Skeletal muscle satellite cell (primary cell): ENCODE measurements at regions not wholly inside any gene's neighbourhood (a gene's known extent, or its start where the extent isn't known, plus 50 kb on each side); places are given as distances from the start of the nearest gene placed in this dataset.
"Not testable (repeated sequence)": the region's sequence is repeated elsewhere in the genome, so short reads cannot be mapped to it uniquely, and the experiment has no call there.

Experiments
- H3K27me3 ChIP-seq: 2 replicates; pipeline ENCODE4 v1.7.0; 2013; ENCODE audit warnings: low read length; ENCODE audit not compliant: control insufficient read depth, insufficient read depth
- H3K36me3 ChIP-seq: 2 replicates; pipeline ENCODE4 v1.7.0; 2013; ENCODE audit warnings: mild to moderate bottlenecking, control low read depth, low read length; ENCODE audit not compliant: insufficient read depth
- H3K4me1 ChIP-seq: 2 replicates; pipeline ENCODE4 v1.7.0; 2013; ENCODE audit warnings: low read length; ENCODE audit not compliant: control insufficient read depth, insufficient read depth
- H3K4me2 ChIP-seq: 2 replicates; pipeline ENCODE4 v1.7.0; 2013; ENCODE audit warnings: mild to moderate bottlenecking, low read length
- H3K4me3 ChIP-seq: 2 replicates; pipeline ENCODE4 v1.7.0; 2013; ENCODE audit warnings: low read length
- H3K9ac ChIP-seq: 2 replicates; pipeline ENCODE4 v1.7.0; 2013; ENCODE audit warnings: mild to moderate bottlenecking, low read depth, low read length, moderate library complexity
- H3K9me3 ChIP-seq: replicated peaks from 2 replicates; pipeline ENCODE4 v1.7.0; 2013; ENCODE audit warnings: mild to moderate bottlenecking, control low read depth, low read length

- no peak overlapping the region for H3K9ac ChIP-seq
- no peaks in the 10 kb centered on the region for H3K27me3 ChIP-seq
- H3K36me3 ChIP-seq: no peaks in the 10 kb centered on the region
- peaks cover 6% of the 10 kb centered on the region for H3K9me3 ChIP-seq
- H3K4me2 ChIP-seq: no peak overlapping the region
- no peak overlapping the region for H3K4me3 ChIP-seq
- H3K4me1 ChIP-seq: no peaks in the 10 kb centered on the region
Measured at GRCh38 chr1:30460661-30461060, 262.7 kb downstream of the MATN1 start.

DNA sequence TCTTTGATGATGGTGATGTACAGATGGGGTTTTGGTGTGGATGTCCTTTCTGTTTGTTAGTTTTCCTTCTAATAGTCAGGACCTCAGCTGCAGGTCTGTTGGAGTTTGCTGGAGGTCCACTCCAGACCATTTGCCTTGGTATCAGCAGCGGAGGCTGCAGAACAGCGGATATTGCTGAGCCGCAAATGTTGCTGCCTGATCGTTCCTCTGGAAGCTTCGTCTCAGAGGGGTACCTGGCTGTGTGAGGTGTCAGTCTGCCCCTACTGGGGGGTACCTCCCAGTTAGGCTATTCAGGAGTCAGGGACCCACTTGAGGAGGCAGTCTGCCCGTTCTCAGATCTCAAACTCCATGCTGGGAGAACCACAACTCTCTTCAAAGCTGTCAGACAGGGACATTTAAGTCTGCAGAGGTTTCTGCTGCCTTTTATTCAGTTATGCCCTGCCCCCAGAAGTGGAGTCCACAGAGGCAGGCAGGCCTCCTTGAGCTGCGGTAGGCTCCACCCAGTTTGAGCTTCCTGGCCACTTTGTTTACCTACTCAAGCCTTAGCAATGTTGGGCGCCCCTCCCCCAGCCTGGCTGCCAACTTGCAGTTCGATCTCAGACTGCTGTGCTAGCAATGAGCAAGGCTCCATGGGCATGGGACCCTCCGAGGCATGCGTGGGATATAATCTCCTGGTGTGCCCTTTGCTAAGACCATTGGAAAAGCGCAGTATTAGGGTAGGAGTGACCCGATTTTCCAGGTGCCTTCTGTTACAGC is 264.5 kb downstream of the MATN1 start:
- H3K4me1 ChIP-seq, H3K36me3 ChIP-seq, H3K9me3 ChIP-seq, H3K4me3 ChIP-seq, H3K4me2 ChIP-seq, H3K27me3 ChIP-seq, H3K9ac ChIP-seq: not testable (repeated sequence)

GRCh38 chr1:30452925-30453324 is 270.5 kb downstream of the MATN1 start:
- Histone ChIP-seq H3K27me3 (no peaks in the 10 kb centered on the region), H3K9ac (no peak overlapping the region), H3K4me1 (no peaks in the 10 kb centered on the region), H3K4me2 (no peak overlapping the region), H3K9me3 (no peaks in the 10 kb centered on the region), H3K36me3 (no peaks in the 10 kb centered on the region), H3K4me3 (no peak overlapping the region)

DNA sequence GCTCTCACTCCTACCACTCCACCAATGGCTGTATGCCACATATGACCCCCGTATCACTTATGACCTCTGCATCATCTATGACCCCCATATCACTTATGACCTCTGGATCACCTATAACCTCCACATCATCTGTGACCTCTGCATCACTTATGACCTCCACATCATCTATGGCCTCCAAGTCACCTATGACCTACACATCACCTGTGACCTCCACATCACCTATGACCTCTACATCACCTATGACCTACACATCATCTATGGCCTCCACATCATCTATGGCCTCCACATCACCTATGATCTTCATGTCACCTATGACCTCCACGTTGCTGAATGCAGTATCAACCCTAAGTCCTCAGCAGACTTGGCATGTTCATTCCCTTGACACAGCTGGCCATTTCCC is 271.2 kb downstream of the MATN1 start:
- H3K4me2 ChIP-seq: no peak overlapping the region
- H3K27me3 ChIP-seq: no peaks in the 10 kb centered on the region
- H3K9ac ChIP-seq: no peak overlapping the region
- H3K4me1 ChIP-seq: no peaks in the 10 kb centered on the region
- H3K36me3 ChIP-seq: no peaks in the 10 kb centered on the region
- no peaks in the 10 kb centered on the region for H3K9me3 ChIP-seq
- no peak overlapping the region for H3K4me3 ChIP-seq

GRCh38 chr1:30451532-30452125 is 271.8 kb downstream of the MATN1 start:
- Histone ChIP-seq H3K4me2 (no peak overlapping the region), H3K27me3 (no peaks in the 10 kb centered on the region), H3K4me3 (no peak overlapping the region), H3K9me3 (no peaks in the 10 kb centered on the region), H3K36me3 (no peaks in the 10 kb centered on the region), H3K4me1 (no peaks in the 10 kb centered on the region), H3K9ac (no peak overlapping the region)

GRCh38 chr1:30450818-30451233 is 272.6 kb downstream of the MATN1 start:
- Histone ChIP-seq H3K4me3 (no peak overlapping the region), H3K9me3 (no peaks in the 10 kb centered on the region), H3K36me3 (no peaks in the 10 kb centered on the region), H3K4me2 (no peak overlapping the region), H3K27me3 (no peaks in the 10 kb centered on the region), H3K4me1 (no peaks in the 10 kb centered on the region), H3K9ac (no peak overlapping the region)

GRCh38 chr1:30450148-30450817 is 273.1 kb downstream of the MATN1 start:
- H3K36me3 ChIP-seq: no peaks in the 10 kb centered on the region

GRCh38 chr1:30449428-30450147 is 273.8 kb downstream of the MATN1 start:
- Histone ChIP-seq H3K4me2 (no peak overlapping the region), H3K9ac (no peak overlapping the region), H3K27me3 (no peaks in the 10 kb centered on the region), H3K4me1 (no peaks in the 10 kb centered on the region), H3K9me3 (no peaks in the 10 kb centered on the region), H3K4me3 (no peak overlapping the region), H3K36me3 (no peaks in the 10 kb centered on the region)

More at GRCh38 chr1:30450148-30450817, 273.1 kb downstream of the MATN1 start:
- no peaks in the 10 kb centered on the region for H3K27me3 ChIP-seq
- H3K4me3 ChIP-seq: no peak overlapping the region
- H3K9me3 ChIP-seq: no peaks in the 10 kb centered on the region
- H3K4me1 ChIP-seq: no peaks in the 10 kb centered on the region
- H3K4me2 ChIP-seq: no peak overlapping the region
- H3K9ac ChIP-seq: no peak overlapping the region

- Histone ChIP-seq H3K36me3 (no peaks in the 10 kb centered on the region), H3K4me2 (no peak overlapping the region), H3K9ac (no peak overlapping the region), H3K9me3 (no peaks in the 10 kb centered on the region), H3K4me1 (no peaks in the 10 kb centered on the region), H3K4me3 (no peak overlapping the region), H3K27me3 (no peaks in the 10 kb centered on the region)
Measured at GRCh38 chr1:30449003-30449402, 274.4 kb downstream of the MATN1 start.

GRCh38 chr1:30447701-30448100 is 275.7 kb downstream of the MATN1 start:
- Histone ChIP-seq H3K9ac (no peak overlapping the region), H3K4me2 (no peak overlapping the region), H3K4me1 (no peaks in the 10 kb centered on the region), H3K4me3 (no peak overlapping the region), H3K9me3 (no peaks in the 10 kb centered on the region), H3K27me3 (no peaks in the 10 kb centered on the region), H3K36me3 (no peaks in the 10 kb centered on the region)

- H3K9me3 ChIP-seq: no peaks in the 10 kb centered on the region
Measured at GRCh38 chr1:30447080-30447479, 276.3 kb downstream of the MATN1 start.

More at GRCh38 chr1:30447080-30447479, 276.3 kb downstream of the MATN1 start:
- no peak overlapping the region for H3K4me2 ChIP-seq
- no peaks in the 10 kb centered on the region for H3K27me3 ChIP-seq
- no peaks in the 10 kb centered on the region for H3K36me3 ChIP-seq
- H3K4me1 ChIP-seq: no peaks in the 10 kb centered on the region
- H3K9ac ChIP-seq: no peak overlapping the region
- H3K4me3 ChIP-seq: no peak overlapping the region
